IPS DF 4.7 (cell line): ENCODE measurements at regions not wholly inside any gene's neighbourhood (a gene's known extent, or its start where the extent isn't known, plus 50 kb on each side); places are given as distances from the start of the nearest gene placed in this dataset.
"Not testable (repeated sequence)": the region's sequence is repeated elsewhere in the genome, so short reads cannot be mapped to it uniquely, and the experiment has no call there.

Source experiments
- DNase-seq: peaks from one replicate; pipeline ENCODE4 v3.0.0-alpha.2; 2013; ENCODE audit warnings: low spot score; ENCODE audit errors: extremely low read depth

GRCh38 chr12:25341877-25342276 is 91.1 kb upstream of the KRAS start:
- not testable (repeated sequence) for DNase-seq

- DNase-seq, result no peak
Measured at GRCh38 chr12:25337916-25338315, 87.2 kb upstream of the KRAS start.

DNA sequence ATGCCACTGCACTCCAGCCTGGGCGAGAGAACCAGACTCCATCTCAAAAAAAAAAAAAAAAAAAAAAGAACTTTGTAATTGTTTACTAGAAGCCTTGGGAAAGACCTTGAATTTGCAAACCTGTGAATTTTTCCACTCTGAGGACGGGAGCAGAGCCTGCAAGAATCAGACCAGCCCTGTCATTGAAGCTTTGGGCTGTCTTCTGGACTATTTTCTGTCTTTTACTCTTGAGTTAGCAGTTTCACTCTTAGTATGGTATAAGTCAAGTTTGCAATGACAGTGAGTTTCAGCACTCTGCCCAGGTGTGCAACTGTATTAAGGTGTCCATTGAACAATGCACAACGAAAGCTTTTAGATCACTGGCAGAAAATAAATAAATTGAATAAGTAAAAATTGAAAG is 81.4 kb upstream of the KRAS start:
- DNase-seq, result no peak

GRCh38 chr12:25328072-25328712 is 77.5 kb upstream of the KRAS start:
- no peak for DNase-seq

- DNase-seq, result no peak
Measured at GRCh38 chr12:25327321-25327720, 76.6 kb upstream of the KRAS start.

DNA sequence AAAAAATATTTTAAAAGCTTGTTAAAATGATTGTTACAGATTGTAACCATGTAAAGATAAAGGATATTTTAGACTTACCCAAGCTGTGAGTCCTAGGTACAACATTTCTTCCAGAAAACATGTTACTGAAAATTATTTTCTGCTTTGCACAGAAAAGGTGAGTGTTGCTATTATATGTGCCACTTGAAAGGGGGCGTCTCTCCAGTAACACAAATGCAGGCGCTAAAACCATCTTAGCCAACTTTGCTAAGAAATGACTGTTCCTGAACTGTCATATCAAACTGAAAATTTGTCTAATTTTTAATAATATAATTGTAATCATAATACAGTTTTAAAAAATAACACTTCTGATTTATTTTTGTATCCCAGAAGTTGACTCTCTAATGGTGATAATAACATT is 75.6 kb upstream of the KRAS start:
- DNase-seq, result no peak

DNA sequence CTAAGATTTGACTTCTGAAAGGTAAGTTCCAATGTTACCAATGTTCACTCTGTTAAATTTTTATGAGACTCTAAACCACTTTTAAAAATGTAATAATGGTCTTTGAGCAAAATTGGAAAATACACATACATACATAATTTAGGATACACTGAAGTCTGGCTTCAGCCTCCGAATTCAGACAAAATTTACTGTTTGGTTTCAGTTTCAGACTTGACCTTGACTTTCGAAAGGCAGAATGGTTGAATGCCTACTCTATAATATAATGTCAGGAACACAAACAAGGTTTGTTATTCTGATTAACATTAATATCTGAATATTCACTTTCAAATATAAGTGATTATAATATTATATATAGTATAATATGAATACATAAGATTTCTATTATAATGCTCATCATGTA is 74.1 kb upstream of the KRAS start:
- no peak for DNase-seq

GRCh38 chr12:25323581-25323982 is 72.9 kb upstream of the KRAS start:
- DNase-seq, result no peak

DNA sequence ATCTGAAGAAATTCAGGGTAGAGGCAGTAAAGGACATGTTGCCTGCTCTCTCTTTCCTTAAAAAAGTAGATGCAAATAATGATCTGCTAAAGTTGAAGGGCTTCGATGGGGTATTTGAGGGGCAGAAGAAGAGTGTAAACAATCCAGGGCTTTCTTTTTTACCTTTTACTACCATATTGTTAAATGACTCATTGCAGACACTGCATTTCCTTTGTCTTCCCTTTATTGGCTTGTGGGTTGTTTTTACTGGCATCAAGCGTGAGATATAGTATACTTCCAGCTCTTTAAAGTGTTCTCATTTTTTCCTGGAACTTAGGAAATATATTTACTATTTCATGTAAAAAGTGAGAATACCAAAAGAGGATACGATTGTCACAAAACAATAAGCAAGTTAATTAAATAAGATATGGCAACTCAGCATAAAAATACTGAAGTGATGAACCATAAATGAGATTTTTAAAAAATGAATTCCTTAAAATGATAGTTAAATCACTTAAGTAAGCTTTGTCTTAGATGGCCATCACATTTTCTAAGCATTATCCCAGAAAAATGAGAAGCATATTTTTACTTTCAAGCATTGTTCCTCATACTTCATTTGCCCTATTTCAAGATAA is 72.3 kb upstream of the KRAS start:
- DNase-seq, result no peak

GRCh38 chr12:25322351-25322750 is 71.6 kb upstream of the KRAS start:
- no peak for DNase-seq

DNA sequence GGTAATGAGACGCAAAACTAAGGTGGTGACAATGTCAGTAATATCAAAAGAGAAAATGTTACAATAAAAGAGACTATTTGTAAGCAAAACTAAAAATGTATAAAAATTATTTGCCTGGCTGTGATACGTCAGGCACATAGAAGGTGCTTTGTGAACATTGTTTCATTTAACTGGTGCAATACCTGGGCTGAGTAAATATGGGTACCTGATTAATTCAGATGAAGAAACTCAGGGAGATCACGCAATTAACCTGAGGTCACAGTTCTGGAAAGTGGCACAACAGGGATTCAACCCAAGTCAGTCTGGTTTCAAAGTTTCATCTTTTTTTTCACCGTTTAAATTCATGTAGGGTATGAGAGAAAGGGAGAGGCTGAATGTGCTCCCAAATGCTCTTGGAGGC is 71.0 kb upstream of the KRAS start:
- DNase-seq, result no peak

GRCh38 chr12:25320123-25321006 is 69.6 kb upstream of the KRAS start:
- no peak for DNase-seq

GRCh38 chr12:25319233-25319984 is 68.7 kb upstream of the KRAS start:
- no peak for DNase-seq

DNA sequence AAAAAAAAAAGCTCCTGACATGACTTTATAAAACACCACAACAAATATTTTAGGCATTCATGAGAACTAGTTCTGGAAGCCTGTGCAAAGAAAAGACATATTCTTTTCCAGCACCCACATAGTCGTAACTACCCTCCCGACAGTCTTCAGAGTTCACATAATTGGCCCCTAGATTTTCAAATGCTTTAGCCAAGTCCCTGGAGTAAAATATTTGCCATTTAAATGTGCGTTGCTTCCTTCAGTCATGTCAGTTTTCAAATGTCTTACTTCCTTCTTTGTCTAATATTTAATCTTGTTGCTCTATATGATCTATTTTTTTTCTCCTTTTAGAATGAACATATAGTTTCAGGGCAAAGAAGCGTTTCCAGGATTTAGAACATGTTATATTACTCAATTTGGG is 66.8 kb upstream of the KRAS start:
- no peak for DNase-seq

DNA sequence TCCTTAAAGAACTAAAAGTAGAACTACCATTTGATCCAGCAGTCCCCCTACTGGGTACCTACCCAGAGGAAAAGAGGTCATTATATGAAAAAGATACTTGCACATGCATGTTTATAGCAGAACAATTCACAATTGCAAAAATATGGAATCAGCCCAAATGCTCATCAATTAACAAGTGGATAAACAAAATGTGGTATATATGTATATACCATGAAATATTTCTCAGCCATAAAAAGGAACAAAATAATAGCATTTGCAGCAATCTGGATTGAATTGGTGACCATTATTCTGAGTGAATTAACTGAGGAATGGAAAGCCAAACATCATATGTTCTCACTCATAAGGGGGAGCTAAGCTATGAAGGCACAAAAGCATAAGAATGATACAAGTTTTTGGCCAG is 64.7 kb upstream of the KRAS start:
- DNase-seq, result no peak

GRCh38 chr12:25313266-25313990 is 62.7 kb upstream of the KRAS start:
- not testable (repeated sequence) for DNase-seq

DNA sequence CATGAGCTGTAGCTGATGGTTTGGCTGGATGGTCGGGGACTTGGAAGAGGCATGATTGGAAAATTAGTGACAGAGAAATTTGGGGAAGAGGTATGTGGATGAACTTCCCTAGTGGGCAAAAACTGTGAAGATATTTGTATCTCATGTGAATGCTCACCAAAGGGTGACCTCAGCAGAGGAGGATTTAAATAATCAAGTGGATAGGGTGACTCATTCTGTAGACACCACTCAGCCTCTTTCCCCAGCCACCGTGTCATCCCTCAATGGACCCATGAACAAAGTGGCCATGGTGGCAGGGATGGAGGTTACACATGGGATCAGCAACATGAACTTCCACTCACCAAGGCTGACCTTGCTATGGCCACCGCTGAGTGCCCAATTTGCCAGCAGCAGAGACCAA is 60.8 kb upstream of the KRAS start:
- no peak for DNase-seq

DNA sequence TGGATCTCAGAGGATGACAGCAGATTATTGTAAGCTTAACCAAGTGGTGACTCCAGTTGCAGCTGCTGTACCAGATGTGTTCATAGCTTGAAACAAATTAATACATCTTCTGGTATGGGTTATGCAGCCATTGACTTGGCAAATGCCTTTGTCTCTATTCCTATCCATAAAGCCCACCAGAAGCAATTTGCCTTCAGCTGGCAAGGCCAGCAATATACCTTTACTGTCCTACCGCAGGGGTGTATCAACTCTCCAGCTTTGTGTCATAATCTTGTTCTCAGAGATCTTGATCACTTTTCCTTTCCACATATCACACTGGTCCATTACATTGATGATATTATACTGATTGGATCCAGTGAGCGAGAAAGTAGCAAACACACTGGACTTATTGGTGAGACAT is 59.3 kb upstream of the KRAS start:
- not testable (repeated sequence) for DNase-seq

- no peak for DNase-seq
Measured at GRCh38 chr12:25308756-25309155, 58.0 kb upstream of the KRAS start.

DNA sequence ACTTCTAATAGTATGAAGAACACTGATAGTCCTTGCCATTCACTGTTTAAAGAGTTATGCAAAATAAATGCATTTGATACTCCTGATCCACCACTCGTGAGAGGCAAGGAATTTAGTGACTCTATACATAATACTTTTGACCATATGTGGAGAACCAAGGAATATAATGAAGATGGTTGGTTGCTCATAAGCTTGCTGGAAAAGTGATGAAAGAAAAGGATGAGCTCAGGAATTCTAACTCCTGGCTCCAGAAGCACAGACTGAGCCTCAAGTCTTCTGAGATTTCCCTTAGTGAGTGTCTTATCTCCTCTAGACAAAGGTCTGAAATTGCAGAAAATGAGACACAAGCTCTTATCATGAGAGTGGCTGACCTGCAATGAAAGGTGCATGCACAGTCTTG is 57.1 kb upstream of the KRAS start:
- DNase-seq, result no peak

DNA sequence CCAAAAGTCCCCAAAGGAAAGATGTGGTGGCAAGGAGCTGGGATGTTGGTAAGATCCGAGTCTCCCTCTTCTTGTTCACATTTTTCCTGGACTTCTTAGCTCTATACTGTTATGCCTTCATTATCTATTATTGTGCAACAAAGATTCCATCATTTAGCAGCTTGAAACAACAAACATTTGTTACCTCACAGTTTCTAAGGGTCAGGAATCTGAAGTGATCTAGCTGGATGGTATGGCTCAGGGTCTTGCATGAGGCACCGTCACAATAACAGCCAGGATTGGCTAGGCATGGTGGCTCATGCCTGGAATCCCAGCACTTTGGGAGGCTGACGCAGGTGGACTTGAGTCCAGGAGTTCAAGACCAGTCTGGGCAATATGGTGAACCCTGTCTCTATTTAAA is 51.1 kb upstream of the KRAS start:
- DNase-seq, result no peak
